Endothelial cell of umbilical vein (primary cell): ENCODE measurements at regions not wholly inside any gene's neighbourhood (a gene's known extent, or its start where the extent isn't known, plus 50 kb on each side); places are given as distances from the start of the nearest gene placed in this dataset.
A peak's percentile ranks its signal among the peaks of the same experiment; 100 is the strongest.

Source experiments
- BruUV-seq: library from RNA; stranded (reverse); fragments of 400-500 nt; replicated peaks from 2 replicates; lab custom pipeline; 2021; lab: Mats Ljungman, UMichigan
- CTCF ChIA-PET: fragments of 300-600, 350-600 bp; sonication (Branson Sonifier 250); formaldehyde crosslinking; loops from one replicate; lab custom pipeline; 2021; ENCODE audit warnings: antibody characterized with exemption, inconsistent platforms; lab: Charles Lee
- POLR2A ChIA-PET: fragments of 300-600, 350-600 bp; sonication (Branson Sonifier 250); formaldehyde crosslinking; loops from one replicate; lab custom pipeline; 2021; ENCODE audit warnings: antibody characterized with exemption, inconsistent platforms; lab: Charles Lee
- DNase-seq: peaks from one replicate; pipeline ENCODE4 v3.0.0-alpha.2; 2011; ENCODE audit warnings: low read depth, low spot score
- FAIRE-seq: peaks from 2 replicates; lab custom pipeline; 2011; peaks lifted over from hg19 to GRCh38; lab: Jason Lieb, UNC
- H2AFZ ChIP-seq: 2 replicates; pipeline ENCODE4 v1.6.0; 2012; ENCODE audit warnings: low read depth, low read length, control low read depth, inconsistent platforms
- H3K27ac ChIP-seq: 2 replicates; pipeline ENCODE4 v1.5.1; 2011; ENCODE audit warnings: low read depth, mild to moderate bottlenecking, control low read depth, low read length, moderate library complexity; ENCODE audit not compliant: insufficient read depth
- H3K27me3 ChIP-seq, 2 experiments: 2 replicates each; pipeline versions ENCODE4 v1.6.0 to v1.6.1; 2011; ENCODE audit warnings: low read length in 2 of 2, mixed read lengths in 1 of 2; ENCODE audit not compliant: control insufficient read depth in 2 of 2, insufficient read depth in 2 of 2
- H3K36me3 ChIP-seq, 2 experiments: 2 replicates in 1 of 2; 3 replicates in 1 of 2; pipeline ENCODE4 v1.5.1; 2011; ENCODE audit warnings: low read length in 2 of 2, mild to moderate bottlenecking in 1 of 2, moderate library complexity in 1 of 2; ENCODE audit not compliant: control insufficient read depth in 2 of 2, insufficient read depth in 2 of 2; ENCODE audit errors: extremely low read depth in 1 of 2
- H3K4me1 ChIP-seq: 3 replicates; pipeline ENCODE4 v1.5.1; 2011; ENCODE audit warnings: mild to moderate bottlenecking, low read length; ENCODE audit not compliant: control insufficient read depth, insufficient read depth; ENCODE audit errors: extremely low read depth
- H3K4me2 ChIP-seq: 2 replicates; pipeline ENCODE4 v1.6.1; 2011; ENCODE audit warnings: low read length, control low read depth, mixed read lengths; ENCODE audit not compliant: insufficient read depth
- H3K4me3 ChIP-seq, 3 experiments: fragments of 200-600 bp in 1 of 3; sonication (generic), shearing (Covaris generic) in 1 of 3; replicated peaks in 1 of 3; 2 replicates each; pipeline ENCODE4 v1.5.1; 2011 to 2016; ENCODE audit warnings: control low read depth in 3 of 3, low read length in 3 of 3, mild to moderate bottlenecking in 2 of 3, inconsistent platforms in 1 of 3, low read depth in 1 of 3, moderate library complexity in 1 of 3; ENCODE audit not compliant: insufficient read depth in 1 of 3
- H3K79me2 ChIP-seq: 2 replicates; pipeline ENCODE4 v1.6.0; 2012; ENCODE audit warnings: low read length, inconsistent platforms; ENCODE audit not compliant: control insufficient read depth, insufficient read depth
- H3K9ac ChIP-seq: replicated peaks from 2 replicates; pipeline ENCODE3; 2011; ENCODE audit warnings: low read length, control low read depth; ENCODE audit not compliant: insufficient read depth; ENCODE audit errors: extremely low read depth
- H3K9me1 ChIP-seq: replicated peaks from 3 replicates; pipeline ENCODE4 v1.6.0; 2011; ENCODE audit warnings: mild to moderate bottlenecking, low read length; ENCODE audit not compliant: control insufficient read depth, insufficient read depth; ENCODE audit errors: extremely low read depth
- H3K9me3 ChIP-seq: replicated peaks from 2 replicates; pipeline ENCODE4 v1.5.1; 2012; ENCODE audit warnings: low read length, inconsistent platforms; ENCODE audit not compliant: control insufficient read depth, insufficient read depth
- H4K20me1 ChIP-seq: replicated peaks from 2 replicates; pipeline ENCODE3; 2011; ENCODE audit warnings: mild to moderate bottlenecking, low read length; ENCODE audit not compliant: control insufficient read depth, insufficient read depth; ENCODE audit errors: extremely low read depth
- FOS ChIP-seq: IDR thresholded peaks from 2 replicates; pipeline ENCODE4 v1.6.1; 2011; ENCODE audit warnings: mild to moderate bottlenecking, low read length, moderate library complexity, borderline replicate concordance; ENCODE audit not compliant: insufficient read depth
- GATA2 ChIP-seq: IDR thresholded peaks from 2 replicates; pipeline ENCODE4 v1.7.0; 2011; ENCODE audit warnings: low read depth, mild to moderate bottlenecking, moderate library complexity, mixed read lengths, low read length; ENCODE audit not compliant: insufficient read length, insufficient read depth
- JUN ChIP-seq: IDR thresholded peaks from 2 replicates; pipeline ENCODE4 v1.6.1; 2011; ENCODE audit warnings: borderline replicate concordance, low read depth; ENCODE audit not compliant: insufficient read length, insufficient read depth
- MYC ChIP-seq: IDR thresholded peaks from one replicate; pipeline ENCODE4 v1.6.1; 2011; ENCODE audit warnings: mild to moderate bottlenecking, low read depth, low read length
- POLR2AphosphoS5 ChIP-seq: IDR thresholded peaks from 2 replicates; pipeline ENCODE4 v1.6.1; 2012; ENCODE audit warnings: low read depth, mild to moderate bottlenecking, control low read depth, low read length, moderate library complexity; ENCODE audit not compliant: insufficient read depth
- dilution Hi-C: fragments of 300-500 bp; cut with MboI; formaldehyde crosslinking; loops from one replicate; pipeline ENCODE4 v1.15.0; 2019; ENCODE audit warnings: low sequenced_read_pairs; ENCODE audit not compliant: extremely low pct_ligation_motif_present
- intact Hi-C: fragments of 100-400 bp; cut with micrococcal nuclease; formaldehyde crosslinking; loops from one replicate; pipeline ENCODE4 v1.10.0; 2022
- TF ChIP-seq, protein P1 (sequence below): IDR thresholded peaks from 2 replicates; pipeline ENCODE4 v1.6.1; 2011; ENCODE audit not compliant: insufficient read depth, insufficient read length

DNA sequence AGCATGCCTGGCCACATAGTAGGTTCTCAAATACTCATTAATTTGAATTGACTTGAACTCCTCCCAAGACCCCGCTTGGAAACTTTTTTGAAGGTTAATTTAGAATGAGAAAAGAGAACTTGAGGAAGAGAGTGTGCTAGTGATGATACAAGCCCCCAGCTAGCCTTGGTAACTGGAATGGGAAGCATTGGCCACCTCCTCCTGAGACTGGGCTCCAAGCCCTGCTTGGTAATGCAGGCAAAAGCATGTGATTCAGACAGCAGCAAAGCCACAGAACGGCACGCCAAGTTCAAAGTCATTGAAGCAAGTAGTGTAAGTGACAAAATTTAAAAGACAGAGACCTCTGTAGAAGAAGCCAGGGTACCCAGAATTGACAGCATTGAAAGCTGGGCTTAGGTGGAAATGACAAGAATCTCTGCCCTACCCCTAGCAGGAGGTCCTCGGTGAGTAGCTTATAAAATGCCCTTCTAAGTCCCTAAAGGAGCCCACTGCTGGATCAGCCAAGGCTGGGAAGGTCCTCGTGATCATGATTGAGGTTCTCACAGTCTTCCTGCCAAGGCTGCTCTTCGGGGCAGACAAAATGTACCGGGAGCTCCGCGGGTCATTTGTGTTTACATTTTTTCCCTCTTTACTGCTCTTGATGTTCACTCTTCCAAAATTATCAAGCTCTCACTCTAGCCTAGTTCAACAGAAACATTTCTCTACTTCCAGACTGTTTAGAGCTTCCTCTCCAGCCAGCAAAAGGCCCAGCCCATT is 99.4 kb downstream of the TSEN15 start:
- CTCF ChIA-PET = interaction anchor here (2.2 to 2.3 kb wide), 2 partner anchors 8 to 71 kb away, joined by 6 to 8 read pairs; no protein-coding TSS in a partner anchor
- no peaks in the 10 kb centered on the region for H3K79me2 ChIP-seq
- no peaks in the 10 kb centered on the region for H3K36me3 ChIP-seq
- no peaks in the 10 kb centered on the region for H4K20me1 ChIP-seq
- dilution Hi-C loops (no loop called here), intact Hi-C loops (loop anchor here (5.0 kb wide), 1 partner anchor 181 kb away; no protein-coding TSS in a partner anchor)
- no peaks in the 10 kb centered on the region for H3K9me3 ChIP-seq
- H3K27ac ChIP-seq = no peak overlapping the region
- FAIRE-seq = no peak
- POLR2A ChIA-PET = no interaction called here
- H2AFZ ChIP-seq = peak overlapping the region; percentile 5
- H3K27me3 ChIP-seq = peaks cover 0 to 6% of the 10 kb centered on the region in 2 experiments
- H3K4me3 ChIP-seq = no peak overlapping the region
- H3K9me1 ChIP-seq = no peaks in the 10 kb centered on the region
- no TSS peak for BruUV-seq
- TF ChIP-seq MYC (no peak), JUN (no peak), FOS (no peak), GATA2 (no peak), POLR2AphosphoS5 (no peak)
- TF ChIP-seq, protein P1, sequence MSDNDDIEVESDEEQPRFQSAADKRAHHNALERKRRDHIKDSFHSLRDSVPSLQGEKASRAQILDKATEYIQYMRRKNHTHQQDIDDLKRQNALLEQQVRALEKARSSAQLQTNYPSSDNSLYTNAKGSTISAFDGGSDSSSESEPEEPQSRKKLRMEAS = no peak
- peak; percentile 9 for DNase-seq
- H3K4me1 ChIP-seq = peaks cover 29% of the 10 kb centered on the region
- no peak overlapping the region for H3K4me2 ChIP-seq
- no peak overlapping the region for H3K9ac ChIP-seq
